Type B pancreatic cell (in vitro differentiated cells): ENCODE measurements at regions not wholly inside any gene's neighbourhood (a gene's known extent, or its start where the extent isn't known, plus 50 kb on each side); places are given as distances from the start of the nearest gene placed in this dataset.

Experiments used
- DNase-seq: peaks from one replicate; pipeline ENCODE4 v3.0.0; 2021; ENCODE audit warnings: mixed read lengths; ENCODE audit not compliant: unreplicated experiment; ENCODE audit errors: extremely low spot score
- H3K27ac Mint-ChIP-seq: 2 replicates; pipeline ENCODE4 v1.8.0; 2021; ENCODE audit warnings: mild to moderate bottlenecking, mixed read lengths
- H3K27me3 Mint-ChIP-seq: 2 replicates; pipeline ENCODE4 v1.8.0; 2021; ENCODE audit warnings: mixed read lengths
- H3K36me3 Mint-ChIP-seq: 2 replicates; pipeline ENCODE4 v1.8.0; 2021; ENCODE audit warnings: mixed read lengths
- H3K4me1 Mint-ChIP-seq: one replicate; pipeline ENCODE4 v1.8.0; 2021; ENCODE audit warnings: mixed read lengths; ENCODE audit not compliant: unreplicated experiment
- H3K4me3 Mint-ChIP-seq: 2 replicates; pipeline ENCODE4 v1.8.0; 2021; ENCODE audit warnings: mild to moderate bottlenecking, mixed read lengths
- H3K9me3 Mint-ChIP-seq: 2 replicates; pipeline ENCODE4 v1.8.0; 2021; ENCODE audit warnings: mixed read lengths
- CTCF ChIP-seq: fragments of 200-600 bp; sonication (generic); conservative IDR thresholded peaks from 2 replicates; pipeline ENCODE4 v1.5.0; 2021; ENCODE audit warnings: antibody characterized with exemption, mild to moderate bottlenecking

GRCh38 chr2:145221516-145221915 lies 701.6 kb upstream of the ZEB2 start:
- no peaks in the 10 kb centered on the region for H3K36me3 Mint-ChIP-seq
- no peak for TF ChIP-seq CTCF
- H3K4me3 Mint-ChIP-seq: no peak overlapping the region
- H3K9me3 Mint-ChIP-seq: peaks cover 8% of the 10 kb centered on the region
- DNase-seq: no peak
- no peak overlapping the region for H3K27ac Mint-ChIP-seq
- no peaks in the 10 kb centered on the region for H3K4me1 Mint-ChIP-seq
- H3K27me3 Mint-ChIP-seq: no peaks in the 10 kb centered on the region

GRCh38 chr2:145221032-145221431 lies 701.1 kb upstream of the ZEB2 start:
- no peak for DNase-seq
- no peaks in the 10 kb centered on the region for H3K4me1 Mint-ChIP-seq
- no peak for TF ChIP-seq CTCF
- no peaks in the 10 kb centered on the region for H3K27me3 Mint-ChIP-seq
- H3K36me3 Mint-ChIP-seq: no peaks in the 10 kb centered on the region
- no peak overlapping the region for H3K27ac Mint-ChIP-seq
- H3K4me3 Mint-ChIP-seq: no peak overlapping the region
- H3K9me3 Mint-ChIP-seq: peaks cover 8% of the 10 kb centered on the region

GRCh38 chr2:145220496-145220895 lies 700.6 kb upstream of the ZEB2 start:
- Mint-ChIP-seq H3K36me3 (no peaks in the 10 kb centered on the region), H3K9me3 (peaks cover 8% of the 10 kb centered on the region), H3K27ac (no peak overlapping the region), H3K27me3 (no peaks in the 10 kb centered on the region), H3K4me1 (no peaks in the 10 kb centered on the region), H3K4me3 (no peak overlapping the region)
- no peak for DNase-seq
- TF ChIP-seq CTCF: no peak

- no peak for TF ChIP-seq CTCF
- DNase-seq: no peak
- Mint-ChIP-seq H3K27ac (no peak overlapping the region), H3K36me3 (no peaks in the 10 kb centered on the region), H3K4me1 (no peaks in the 10 kb centered on the region), H3K27me3 (no peaks in the 10 kb centered on the region), H3K4me3 (no peak overlapping the region), H3K9me3 (peaks cover 5% of the 10 kb centered on the region)
These were observed 688.0 kb upstream of the ZEB2 start for GRCh38 chr2:145207884-145208283.

- Mint-ChIP-seq H3K4me3 (no peak overlapping the region), H3K4me1 (no peaks in the 10 kb centered on the region), H3K9me3 (no peaks in the 10 kb centered on the region), H3K27me3 (no peaks in the 10 kb centered on the region), H3K27ac (no peak overlapping the region), H3K36me3 (no peaks in the 10 kb centered on the region)
- DNase-seq: no peak
- TF ChIP-seq CTCF: no peak
These were observed 686.8 kb upstream of the ZEB2 start for GRCh38 chr2:145206496-145207281.
